Hindlimb muscle (tissue), 1 donor: ENCODE measurements at regions not wholly inside any gene's neighbourhood (a gene's known extent, or its start where the extent isn't known, plus 50 kb on each side); places are given as distances from the start of the nearest gene placed in this dataset.

Source experiments
- DNase-seq: peaks from one replicate; pipeline ENCODE4 v3.0.0-alpha.2; 2013

GRCh38 chr11:104405277-104405676 lies 241.3 kb upstream of the PDGFD start:
- no peak for DNase-seq

- no peak for DNase-seq
Observed at GRCh38 chr11:104404231-104405175, 240.6 kb upstream of the PDGFD start.

- no peak for DNase-seq
Observed at GRCh38 chr11:104402812-104403521, 239.0 kb upstream of the PDGFD start.

- no peak for DNase-seq
Observed at GRCh38 chr11:104394508-104394907, 230.6 kb upstream of the PDGFD start.

GRCh38 chr11:104390651-104391050 lies 226.7 kb upstream of the PDGFD start:
- no peak for DNase-seq

- DNase-seq: no peak
Observed at GRCh38 chr11:104385884-104386283, 221.9 kb upstream of the PDGFD start.

GRCh38 chr11:104380358-104380757 lies 216.4 kb upstream of the PDGFD start:
- no peak for DNase-seq

GRCh38 chr11:104372111-104372510 lies 208.2 kb upstream of the PDGFD start:
- DNase-seq: no peak

GRCh38 chr11:104370478-104370877 lies 206.5 kb upstream of the PDGFD start:
- DNase-seq: no peak

- DNase-seq: no peak
Observed at GRCh38 chr11:104369761-104370160, 205.8 kb upstream of the PDGFD start.

GRCh38 chr11:104366321-104366734 lies 202.4 kb upstream of the PDGFD start:
- DNase-seq: no peak

- DNase-seq: no peak
Observed at GRCh38 chr11:104365676-104366075, 201.7 kb upstream of the PDGFD start.

- DNase-seq: no peak
Observed at GRCh38 chr11:104361975-104362374, 198.0 kb upstream of the PDGFD start.

- no peak for DNase-seq
Observed at GRCh38 chr11:104352036-104352435, 188.1 kb upstream of the PDGFD start.

GRCh38 chr11:104343578-104343977 lies 179.6 kb upstream of the PDGFD start:
- DNase-seq: no peak

- DNase-seq: no peak
Observed at GRCh38 chr11:104340590-104340989, 176.6 kb upstream of the PDGFD start.

GRCh38 chr11:104339380-104339831 lies 175.5 kb upstream of the PDGFD start:
- DNase-seq: no peak

- no peak for DNase-seq
Observed at GRCh38 chr11:104338186-104338585, 174.2 kb upstream of the PDGFD start.

- DNase-seq: no peak
Observed at GRCh38 chr11:104337273-104337672, 173.3 kb upstream of the PDGFD start.

- DNase-seq: no peak
Observed at GRCh38 chr11:104333977-104334376, 170.0 kb upstream of the PDGFD start.

- no peak for DNase-seq
Observed at GRCh38 chr11:104332110-104332509, 168.2 kb upstream of the PDGFD start.

GRCh38 chr11:104329078-104329665 lies 165.2 kb upstream of the PDGFD start:
- DNase-seq: no peak

GRCh38 chr11:104328512-104328907 lies 164.6 kb upstream of the PDGFD start:
- DNase-seq: no peak
